ENCODE measurements at regions not wholly inside any gene's neighbourhood (a gene's known extent, or its start where the extent isn't known, plus 50 kb on each side); places are given as distances from the start of the nearest gene placed in this dataset.

DNA sequence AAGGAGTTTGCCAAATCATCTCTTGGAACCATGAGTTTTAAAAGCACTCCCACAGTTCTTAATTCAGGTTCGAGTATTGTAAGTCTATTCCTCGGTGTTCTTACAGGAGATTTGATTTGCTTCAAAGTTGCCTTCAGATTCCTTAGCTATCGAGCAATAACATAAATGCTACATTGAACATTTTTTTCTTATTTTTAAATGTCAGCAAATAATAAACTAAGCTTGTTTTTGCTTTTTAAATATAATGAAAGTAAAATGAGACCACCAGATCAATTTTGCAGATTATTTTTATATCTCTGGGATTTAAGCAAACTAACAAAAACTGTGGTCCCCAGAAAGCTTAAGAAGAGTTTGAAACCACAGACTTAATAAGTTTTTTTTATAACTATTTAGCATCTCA lies 195.5 kb downstream of the LNPK start:
- Histone ChIP-seq H3K36me3 (ENCODE audit: control insufficient read depth in 4 of 4, insufficient read depth in 3 of 4, low read depth in 1 of 4, low read length in 3 of 4) (no peaks in the 10 kb centered on the region), H3K27me3 (ENCODE audit: control insufficient read depth in 4 of 4, insufficient read depth in 4 of 4, low read length in 3 of 4) (peaks cover 0 to 7% (median under 1%) of the 10 kb centered on the region in 4 donors), H3K4me3 (ENCODE audit: low read depth in 1 of 3, low read length in 3 of 3) (no peak overlapping the region), H3K9ac (ENCODE audit: low read depth in 1 of 2, low read length in 2 of 2) (no peak overlapping the region), H3K9me3 (ENCODE audit: control insufficient read depth in 4 of 4, low read length in 3 of 4) (no peaks in the 10 kb centered on the region), H3K4me1 (ENCODE audit: control insufficient read depth in 4 of 4, insufficient read depth in 4 of 4, low read length in 3 of 4) (no peaks in the 10 kb centered on the region), H3K27ac (ENCODE audit: low read depth in 1 of 2, low read length in 2 of 2) (no peak overlapping the region)
- WGBS = 81% methylated on average over 3 of the region's 3 CpGs
- DNase-seq (ENCODE audit: low spot score) = no peak
- TF ChIP-seq, protein P1, sequence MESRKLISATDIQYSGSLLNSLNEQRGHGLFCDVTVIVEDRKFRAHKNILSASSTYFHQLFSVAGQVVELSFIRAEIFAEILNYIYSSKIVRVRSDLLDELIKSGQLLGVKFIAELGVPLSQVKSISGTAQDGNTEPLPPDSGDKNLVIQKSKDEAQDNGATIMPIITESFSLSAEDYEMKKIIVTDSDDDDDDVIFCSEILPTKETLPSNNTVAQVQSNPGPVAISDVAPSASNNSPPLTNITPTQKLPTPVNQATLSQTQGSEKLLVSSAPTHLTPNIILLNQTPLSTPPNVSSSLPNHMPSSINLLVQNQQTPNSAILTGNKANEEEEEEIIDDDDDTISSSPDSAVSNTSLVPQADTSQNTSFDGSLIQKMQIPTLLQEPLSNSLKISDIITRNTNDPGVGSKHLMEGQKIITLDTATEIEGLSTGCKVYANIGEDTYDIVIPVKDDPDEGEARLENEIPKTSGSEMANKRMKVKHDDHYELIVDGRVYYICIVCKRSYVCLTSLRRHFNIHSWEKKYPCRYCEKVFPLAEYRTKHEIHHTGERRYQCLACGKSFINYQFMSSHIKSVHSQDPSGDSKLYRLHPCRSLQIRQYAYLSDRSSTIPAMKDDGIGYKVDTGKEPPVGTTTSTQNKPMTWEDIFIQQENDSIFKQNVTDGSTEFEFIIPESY (IDR thresholded peaks at IDR 0.05) = no peak
- TF ChIP-seq FOXA1 (IDR thresholded peaks at IDR 0.05) = no peak
- no peak for TF ChIP-seq ATF3 (IDR thresholded peaks at IDR 0.05)
- no peak for TF ChIP-seq FOXA2 (IDR thresholded peaks at IDR 0.05)
- TF ChIP-seq YY1 (IDR thresholded peaks at IDR 0.05) = no peak
- no peak for TF ChIP-seq JUND (IDR thresholded peaks at IDR 0.05)
- TF ChIP-seq NR2F2 (IDR thresholded peaks at IDR 0.05) = no peak
- no peak for TF ChIP-seq TAF1 (conservative IDR thresholded peaks at IDR 0.05)
- TF ChIP-seq EGR1 (IDR thresholded peaks at IDR 0.05; ENCODE audit: low read depth in 2 of 2) = no peak
- no peak for TF ChIP-seq GABPA (IDR thresholded peaks at IDR 0.05 in 1 of 2, conservative IDR thresholded peaks at IDR 0.05 in 1 of 2)
- TF ChIP-seq, protein P2, sequence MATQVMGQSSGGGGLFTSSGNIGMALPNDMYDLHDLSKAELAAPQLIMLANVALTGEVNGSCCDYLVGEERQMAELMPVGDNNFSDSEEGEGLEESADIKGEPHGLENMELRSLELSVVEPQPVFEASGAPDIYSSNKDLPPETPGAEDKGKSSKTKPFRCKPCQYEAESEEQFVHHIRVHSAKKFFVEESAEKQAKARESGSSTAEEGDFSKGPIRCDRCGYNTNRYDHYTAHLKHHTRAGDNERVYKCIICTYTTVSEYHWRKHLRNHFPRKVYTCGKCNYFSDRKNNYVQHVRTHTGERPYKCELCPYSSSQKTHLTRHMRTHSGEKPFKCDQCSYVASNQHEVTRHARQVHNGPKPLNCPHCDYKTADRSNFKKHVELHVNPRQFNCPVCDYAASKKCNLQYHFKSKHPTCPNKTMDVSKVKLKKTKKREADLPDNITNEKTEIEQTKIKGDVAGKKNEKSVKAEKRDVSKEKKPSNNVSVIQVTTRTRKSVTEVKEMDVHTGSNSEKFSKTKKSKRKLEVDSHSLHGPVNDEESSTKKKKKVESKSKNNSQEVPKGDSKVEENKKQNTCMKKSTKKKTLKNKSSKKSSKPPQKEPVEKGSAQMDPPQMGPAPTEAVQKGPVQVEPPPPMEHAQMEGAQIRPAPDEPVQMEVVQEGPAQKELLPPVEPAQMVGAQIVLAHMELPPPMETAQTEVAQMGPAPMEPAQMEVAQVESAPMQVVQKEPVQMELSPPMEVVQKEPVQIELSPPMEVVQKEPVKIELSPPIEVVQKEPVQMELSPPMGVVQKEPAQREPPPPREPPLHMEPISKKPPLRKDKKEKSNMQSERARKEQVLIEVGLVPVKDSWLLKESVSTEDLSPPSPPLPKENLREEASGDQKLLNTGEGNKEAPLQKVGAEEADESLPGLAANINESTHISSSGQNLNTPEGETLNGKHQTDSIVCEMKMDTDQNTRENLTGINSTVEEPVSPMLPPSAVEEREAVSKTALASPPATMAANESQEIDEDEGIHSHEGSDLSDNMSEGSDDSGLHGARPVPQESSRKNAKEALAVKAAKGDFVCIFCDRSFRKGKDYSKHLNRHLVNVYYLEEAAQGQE (IDR thresholded peaks at IDR 0.05) = no peak
- no peak for TF ChIP-seq HNF4A (conservative IDR thresholded peaks at IDR 0.05)
- TF ChIP-seq HNF4G (IDR thresholded peaks at IDR 0.05) = no peak
- no peak for TF ChIP-seq SP1 (IDR thresholded peaks at IDR 0.05)
- no peak for TF ChIP-seq RAD21 (IDR thresholded peaks at IDR 0.05)

- no peaks in the 10 kb centered on the region for H3K9me3 ChIP-seq (ENCODE audit: control insufficient read depth in 4 of 4, low read length in 3 of 4)
- 71% methylated on average over 5 of the region's 5 CpGs for WGBS
- H3K9ac ChIP-seq (ENCODE audit: low read depth in 1 of 2, low read length in 2 of 2) = no peak overlapping the region
- no peak for DNase-seq (ENCODE audit: low spot score)
- H3K4me1 ChIP-seq (ENCODE audit: control insufficient read depth in 4 of 4, insufficient read depth in 4 of 4, low read length in 3 of 4) = no peaks in the 10 kb centered on the region
- no peak overlapping the region for H3K27ac ChIP-seq (ENCODE audit: low read depth in 1 of 2, low read length in 2 of 2)
- TF ChIP-seq FOXA1 (IDR thresholded peaks at IDR 0.05) (no peak), NR2F2 (IDR thresholded peaks at IDR 0.05) (no peak), RAD21 (IDR thresholded peaks at IDR 0.05) (no peak), ATF3 (IDR thresholded peaks at IDR 0.05) (no peak)
- TF ChIP-seq, protein P2 (IDR thresholded peaks at IDR 0.05) = no peak
- peaks cover 0 to 6% (median under 1%) of the 10 kb centered on the region in 4 donors for H3K27me3 ChIP-seq (ENCODE audit: control insufficient read depth in 4 of 4, insufficient read depth in 4 of 4, low read length in 3 of 4)
- no peak overlapping the region for H3K4me3 ChIP-seq (ENCODE audit: low read depth in 1 of 3, low read length in 3 of 3)
- no peaks in the 10 kb centered on the region for H3K36me3 ChIP-seq (ENCODE audit: control insufficient read depth in 4 of 4, insufficient read depth in 3 of 4, low read depth in 1 of 4, low read length in 3 of 4)
Measured at GRCh38 chr2:175806125-175806490, 196.0 kb downstream of the LNPK start.
